Cardiac muscle cell (in vitro differentiated cells and primary cell): ENCODE measurements at regions not wholly inside any gene's neighbourhood (a gene's known extent, or its start where the extent isn't known, plus 50 kb on each side); places are given as distances from the start of the nearest gene placed in this dataset.

Source experiments
- DNase-seq, 2 donors: peaks; one replicate each; pipeline versions ENCODE4 v3.0.0 to v3.0.0-alpha.2; 2010 to 2017; ENCODE audit warnings: low read depth in 1 of 2, low spot score in 1 of 2
- H3K27ac ChIP-seq: fragments of 200-600 bp; sonication (generic); 2 replicates; pipeline ENCODE4 v1.5.1; 2016
- H3K27me3 ChIP-seq: fragments of 200-600 bp; sonication (generic); 2 replicates; pipeline ENCODE4 v1.6.0; 2016; ENCODE audit warnings: control low read depth
- H3K36me3 ChIP-seq: fragments of 200-600 bp; sonication (generic); 2 replicates; pipeline ENCODE4 v1.5.1; 2016; ENCODE audit warnings: control low read depth
- H3K4me1 ChIP-seq: fragments of 200-600 bp; sonication (generic); 2 replicates; pipeline ENCODE4 v1.8.1; 2017; ENCODE audit warnings: low read depth, mild to moderate bottlenecking, mixed run types
- H3K4me3 ChIP-seq: fragments of 200-600 bp; sonication (generic); 2 replicates; pipeline ENCODE4 v1.5.1; 2016; ENCODE audit warnings: mild to moderate bottlenecking
- H3K9me3 ChIP-seq: fragments of 200-600 bp; sonication (generic); 2 replicates; pipeline ENCODE4 v1.5.1; 2017; ENCODE audit warnings: low read depth, mild to moderate bottlenecking, control low read depth
- TF ChIP-seq, protein P1 (sequence below): IDR thresholded peaks from 2 replicates; pipeline ENCODE4 v1.5.1; 2012; ENCODE audit warnings: low read depth, mild to moderate bottlenecking, low read length

DNA sequence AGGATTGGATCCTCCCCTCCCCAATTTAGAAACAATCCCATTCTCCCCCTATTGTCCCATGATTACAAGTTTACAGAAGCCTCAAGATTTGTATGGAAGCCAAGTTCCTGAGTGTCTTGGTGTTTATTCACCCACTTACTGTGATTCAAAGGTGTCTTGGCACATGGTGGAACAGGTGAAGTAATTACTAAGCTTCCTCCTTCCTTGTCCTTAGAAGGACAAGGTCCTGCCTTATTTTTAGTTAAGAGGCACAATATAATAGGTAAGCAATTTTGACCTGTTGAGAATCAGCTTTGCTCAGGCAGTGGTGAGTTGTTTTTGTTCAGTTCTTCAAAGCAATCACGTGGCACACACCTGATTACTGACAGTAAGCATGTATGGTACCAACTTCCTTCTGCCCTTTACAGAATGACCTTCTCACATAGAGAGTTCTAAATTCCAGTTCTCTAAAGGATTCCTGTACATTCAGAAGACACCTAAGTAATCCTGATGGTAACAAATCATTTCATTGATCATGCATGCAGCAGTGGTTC is 60.7 kb upstream of the SLC13A1 start:
- no peaks in the 10 kb centered on the region for H3K27me3 ChIP-seq
- H3K4me3 ChIP-seq: no peak overlapping the region
- H3K36me3 ChIP-seq: no peaks in the 10 kb centered on the region
- no peak overlapping the region for H3K27ac ChIP-seq
- TF ChIP-seq, protein P1, sequence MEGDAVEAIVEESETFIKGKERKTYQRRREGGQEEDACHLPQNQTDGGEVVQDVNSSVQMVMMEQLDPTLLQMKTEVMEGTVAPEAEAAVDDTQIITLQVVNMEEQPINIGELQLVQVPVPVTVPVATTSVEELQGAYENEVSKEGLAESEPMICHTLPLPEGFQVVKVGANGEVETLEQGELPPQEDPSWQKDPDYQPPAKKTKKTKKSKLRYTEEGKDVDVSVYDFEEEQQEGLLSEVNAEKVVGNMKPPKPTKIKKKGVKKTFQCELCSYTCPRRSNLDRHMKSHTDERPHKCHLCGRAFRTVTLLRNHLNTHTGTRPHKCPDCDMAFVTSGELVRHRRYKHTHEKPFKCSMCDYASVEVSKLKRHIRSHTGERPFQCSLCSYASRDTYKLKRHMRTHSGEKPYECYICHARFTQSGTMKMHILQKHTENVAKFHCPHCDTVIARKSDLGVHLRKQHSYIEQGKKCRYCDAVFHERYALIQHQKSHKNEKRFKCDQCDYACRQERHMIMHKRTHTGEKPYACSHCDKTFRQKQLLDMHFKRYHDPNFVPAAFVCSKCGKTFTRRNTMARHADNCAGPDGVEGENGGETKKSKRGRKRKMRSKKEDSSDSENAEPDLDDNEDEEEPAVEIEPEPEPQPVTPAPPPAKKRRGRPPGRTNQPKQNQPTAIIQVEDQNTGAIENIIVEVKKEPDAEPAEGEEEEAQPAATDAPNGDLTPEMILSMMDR: no peak
- H3K4me1 ChIP-seq: no peaks in the 10 kb centered on the region
- H3K9me3 ChIP-seq: no peaks in the 10 kb centered on the region
- no peak for DNase-seq

DNA sequence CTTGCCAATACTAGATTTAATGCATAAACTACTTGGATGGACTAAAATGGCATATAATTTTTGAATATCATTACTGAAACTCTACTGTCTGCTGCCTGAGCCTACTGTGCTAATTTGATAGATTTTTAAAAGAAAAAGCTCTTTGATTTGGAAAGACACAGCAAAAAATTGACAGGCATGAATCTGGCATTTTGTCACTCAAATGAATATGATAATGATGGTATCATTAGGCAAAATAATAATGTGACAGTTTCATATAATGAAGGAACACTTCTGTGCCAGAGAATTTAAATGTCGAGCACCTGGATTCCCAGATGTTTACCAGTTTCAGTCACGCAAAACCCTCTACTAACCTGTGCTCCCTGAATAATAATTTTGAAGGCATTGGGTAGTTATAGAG is 60.0 kb upstream of the SLC13A1 start:
- Histone ChIP-seq H3K27me3 (no peaks in the 10 kb centered on the region), H3K36me3 (no peaks in the 10 kb centered on the region), H3K4me1 (no peaks in the 10 kb centered on the region), H3K9me3 (no peaks in the 10 kb centered on the region), H3K4me3 (no peak overlapping the region), H3K27ac (no peak overlapping the region)
- no peak for DNase-seq
- TF ChIP-seq, protein P1: no peak
